ENCODE measurements at regions not wholly inside any gene's neighbourhood (a gene's known extent, or its start where the extent isn't known, plus 50 kb on each side); places are given as distances from the start of the nearest gene placed in this dataset.
A peak's percentile ranks its signal among the peaks of the same experiment; 100 is the strongest.
"Not testable (repeated sequence)": the region's sequence is repeated elsewhere in the genome, so short reads cannot be mapped to it uniquely, and the experiment has no call there.

GRCh38 chr2:90323612-90324558 is 1632.4 kb downstream of the RPIA start:
- peak in 3 of 35 experiments; percentile 11 to 19 (median 14) for DNase-seq
- not testable (repeated sequence) for ATAC-seq (replicated peaks in 1 of 4); H3K4me3 ChIP-seq (ENCODE audit: control insufficient read depth in 1 of 2, extremely low read depth in 1 of 2, low read length in 1 of 2)

DNA sequence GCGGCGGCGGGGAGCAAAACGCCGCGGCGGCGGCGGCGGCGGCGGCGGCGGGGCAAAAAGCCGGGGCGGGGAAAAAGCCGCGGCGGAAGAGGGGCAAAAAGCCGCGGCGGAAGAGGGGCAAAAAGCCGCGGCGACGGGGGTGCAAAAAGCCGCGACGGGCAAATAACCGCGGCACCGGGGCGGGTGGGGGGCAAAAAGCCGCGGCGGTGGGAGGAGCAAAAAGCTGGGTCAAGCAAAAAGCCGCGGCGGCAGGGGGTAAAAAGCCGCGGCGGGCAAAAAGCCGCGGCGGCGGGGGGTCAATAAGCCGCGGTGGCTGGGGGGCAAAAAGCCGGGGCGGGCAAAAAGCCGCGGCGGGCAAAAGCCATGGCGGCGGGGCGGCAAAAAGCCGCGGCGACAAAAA is 1633.2 kb downstream of the RPIA start:
- H3K4me1 Mint-ChIP-seq; H3K27ac Mint-ChIP-seq; CTCF ChIA-PET; H3K36me3 ChIP-seq (ENCODE audit: control insufficient read depth in 2 of 2, extremely low read depth in 1 of 2, insufficient read depth in 1 of 2, low read length in 1 of 2); H3K9me3 Mint-ChIP-seq; H3K4me1 ChIP-seq (ENCODE audit: control insufficient read depth in 1 of 2, extremely low read depth in 1 of 2, insufficient read depth in 2 of 2, low read length in 2 of 2); H3K4me3 ChIP-seq (ENCODE audit: control insufficient read depth in 1 of 2, extremely low read depth in 1 of 2, low read length in 1 of 2); H3K27ac ChIP-seq (ENCODE audit: low read length); DNase-seq; POLR2A ChIA-PET; H3K36me3 Mint-ChIP-seq; ATAC-seq (replicated peaks in 1 of 4); H3K9me3 ChIP-seq: not testable (repeated sequence)
- whole genome bisulfite sequencing (ENCODE audit: insufficient coverage): 0% methylated on average over 12 of the region's 59 CpGs
- peaks cover 0 to 10% of the 10 kb centered on the region in 2 experiments for H3K27me3 ChIP-seq (replicated peaks in 1 of 2; ENCODE audit: control insufficient read depth in 2 of 2, extremely low read depth in 1 of 2, insufficient read depth in 2 of 2, low read length in 1 of 2)
- Mint-ChIP-seq H3K27me3 (peaks cover 4 to 12% of the 10 kb centered on the region in 2 donors), H3K4me3 (peak overlapping the region in 1 of 3 donors; percentile 75)

More at GRCh38 chr2:90323612-90324558, 1632.4 kb downstream of the RPIA start:
- H3K9me3 ChIP-seq; H3K27ac ChIP-seq (ENCODE audit: low read length); POLR2A ChIA-PET; H3K36me3 Mint-ChIP-seq; H3K27ac Mint-ChIP-seq; H3K36me3 ChIP-seq (ENCODE audit: control insufficient read depth in 2 of 2, extremely low read depth in 1 of 2, insufficient read depth in 1 of 2, low read length in 1 of 2); H3K9me3 Mint-ChIP-seq; CTCF ChIA-PET; H3K4me1 ChIP-seq (ENCODE audit: control insufficient read depth in 1 of 2, extremely low read depth in 1 of 2, insufficient read depth in 2 of 2, low read length in 2 of 2); H3K4me1 Mint-ChIP-seq: not testable (repeated sequence)
- peaks cover 4 to 12% of the 10 kb centered on the region in 2 donors for H3K27me3 Mint-ChIP-seq
- H3K4me3 Mint-ChIP-seq: peak overlapping the region in 1 of 3 donors; percentile 75
- WGBS (ENCODE audit: insufficient coverage): 3% methylated on average over 50 of the region's 134 CpGs
- peaks cover 0 to 10% of the 10 kb centered on the region in 2 experiments for H3K27me3 ChIP-seq (replicated peaks in 1 of 2; ENCODE audit: control insufficient read depth in 2 of 2, extremely low read depth in 1 of 2, insufficient read depth in 2 of 2, low read length in 1 of 2)

GRCh38 chr2:90325796-90326353 is 1634.4 kb downstream of the RPIA start:
- DNase-seq: peak in 1 of 35 experiments; percentile 5
- H3K4me3 Mint-ChIP-seq; H3K9me3 ChIP-seq; POLR2A ChIA-PET; H3K4me1 ChIP-seq (ENCODE audit: control insufficient read depth in 1 of 2, extremely low read depth in 1 of 2, insufficient read depth in 2 of 2, low read length in 2 of 2); H3K4me1 Mint-ChIP-seq; ATAC-seq (replicated peaks in 1 of 4); CTCF ChIA-PET; H3K4me3 ChIP-seq (ENCODE audit: control insufficient read depth in 1 of 2, extremely low read depth in 1 of 2, low read length in 1 of 2); H3K27ac ChIP-seq (ENCODE audit: low read length); H3K27ac Mint-ChIP-seq; H3K36me3 ChIP-seq (ENCODE audit: control insufficient read depth in 2 of 2, extremely low read depth in 1 of 2, insufficient read depth in 1 of 2, low read length in 1 of 2); H3K36me3 Mint-ChIP-seq; H3K27me3 Mint-ChIP-seq; H3K9me3 Mint-ChIP-seq: not testable (repeated sequence)
- 2% methylated on average over 22 of the region's 74 CpGs for WGBS (ENCODE audit: insufficient coverage)
- peaks cover 0 to 10% of the 10 kb centered on the region in 2 experiments for H3K27me3 ChIP-seq (replicated peaks in 1 of 2; ENCODE audit: control insufficient read depth in 2 of 2, extremely low read depth in 1 of 2, insufficient read depth in 2 of 2, low read length in 1 of 2)

GRCh38 chr2:90355546-90355945 is 1664.1 kb downstream of the RPIA start:
- no CpG with 5 or more reads among the region's 9 CpGs for WGBS (ENCODE audit: insufficient coverage)
- H3K27ac ChIP-seq (ENCODE audit: low read length); H3K27me3 Mint-ChIP-seq; H3K4me3 Mint-ChIP-seq; H3K4me3 ChIP-seq (ENCODE audit: control insufficient read depth in 1 of 2, extremely low read depth in 1 of 2, low read length in 1 of 2); CTCF ChIA-PET; H3K4me1 ChIP-seq (ENCODE audit: control insufficient read depth in 1 of 2, extremely low read depth in 1 of 2, insufficient read depth in 2 of 2, low read length in 2 of 2); H3K9me3 ChIP-seq; H3K36me3 ChIP-seq (ENCODE audit: control insufficient read depth in 2 of 2, extremely low read depth in 1 of 2, insufficient read depth in 1 of 2, low read length in 1 of 2); H3K27ac Mint-ChIP-seq; H3K27me3 ChIP-seq (replicated peaks in 1 of 2; ENCODE audit: control insufficient read depth in 2 of 2, extremely low read depth in 1 of 2, insufficient read depth in 2 of 2, low read length in 1 of 2); POLR2A ChIA-PET; H3K36me3 Mint-ChIP-seq; H3K4me1 Mint-ChIP-seq; ATAC-seq (replicated peaks in 1 of 4); DNase-seq: not testable (repeated sequence)
- peaks cover 5 to 11% (median 7%) of the 10 kb centered on the region in 3 donors for H3K9me3 Mint-ChIP-seq

GRCh38 chr2:90359344-90359743 is 1667.9 kb downstream of the RPIA start:
- not testable (repeated sequence) for DNase-seq

GRCh38 chr2:90359887-90360730 is 1668.6 kb downstream of the RPIA start:
- not testable (repeated sequence) for H3K27me3 Mint-ChIP-seq, H3K9me3 Mint-ChIP-seq

More at GRCh38 chr2:90359344-90359743, 1667.9 kb downstream of the RPIA start:
- WGBS (ENCODE audit: insufficient coverage): no CpG with 5 or more reads among the region's 15 CpGs
- POLR2A ChIA-PET; H3K27ac Mint-ChIP-seq; H3K9me3 Mint-ChIP-seq; H3K4me1 Mint-ChIP-seq; H3K27me3 Mint-ChIP-seq; ATAC-seq (replicated peaks in 1 of 4); H3K36me3 Mint-ChIP-seq; H3K4me3 Mint-ChIP-seq; H3K27ac ChIP-seq (ENCODE audit: low read length); CTCF ChIA-PET; H3K36me3 ChIP-seq (ENCODE audit: control insufficient read depth in 2 of 2, extremely low read depth in 1 of 2, insufficient read depth in 1 of 2, low read length in 1 of 2); H3K4me3 ChIP-seq (ENCODE audit: control insufficient read depth in 1 of 2, extremely low read depth in 1 of 2, low read length in 1 of 2); H3K4me1 ChIP-seq (ENCODE audit: control insufficient read depth in 1 of 2, extremely low read depth in 1 of 2, insufficient read depth in 2 of 2, low read length in 2 of 2); H3K9me3 ChIP-seq: not testable (repeated sequence)
- H3K27me3 ChIP-seq (replicated peaks in 1 of 2; ENCODE audit: control insufficient read depth in 2 of 2, extremely low read depth in 1 of 2, insufficient read depth in 2 of 2, low read length in 1 of 2): peaks cover 0 to 12% of the 10 kb centered on the region in 2 experiments

More at GRCh38 chr2:90359887-90360730, 1668.6 kb downstream of the RPIA start:
- H3K27ac Mint-ChIP-seq; H3K36me3 ChIP-seq (ENCODE audit: control insufficient read depth in 2 of 2, extremely low read depth in 1 of 2, insufficient read depth in 1 of 2, low read length in 1 of 2); H3K4me1 Mint-ChIP-seq; H3K27ac ChIP-seq (ENCODE audit: low read length); H3K4me1 ChIP-seq (ENCODE audit: control insufficient read depth in 1 of 2, extremely low read depth in 1 of 2, insufficient read depth in 2 of 2, low read length in 2 of 2); ATAC-seq (replicated peaks in 1 of 4); H3K36me3 Mint-ChIP-seq; H3K4me3 Mint-ChIP-seq; POLR2A ChIA-PET; CTCF ChIA-PET; DNase-seq; H3K4me3 ChIP-seq (ENCODE audit: control insufficient read depth in 1 of 2, extremely low read depth in 1 of 2, low read length in 1 of 2); H3K9me3 ChIP-seq: not testable (repeated sequence)
- H3K27me3 ChIP-seq (replicated peaks in 1 of 2; ENCODE audit: control insufficient read depth in 2 of 2, extremely low read depth in 1 of 2, insufficient read depth in 2 of 2, low read length in 1 of 2): peaks cover 0 to 12% of the 10 kb centered on the region in 2 experiments
- 12% methylated on average over 52 of the region's 93 CpGs for WGBS (ENCODE audit: insufficient coverage)
